ENCODE measurements at regions not wholly inside any gene's neighbourhood (a gene's known extent, or its start where the extent isn't known, plus 50 kb on each side); places are given as distances from the start of the nearest gene placed in this dataset.
"Not testable (repeated sequence)": the region's sequence is repeated elsewhere in the genome, so short reads cannot be mapped to it uniquely, and the experiment has no call there.

- WGBS (ENCODE audit: insufficient coverage): no CpG with 5 or more reads among the region's 1 CpG
- H3K27me3 ChIP-seq (replicated peaks in 1 of 4; ENCODE audit: control extremely low read depth in 1 of 4, control insufficient read depth in 3 of 4, insufficient read depth in 4 of 4, low read length in 3 of 4); intact Hi-C loops (cut with micrococcal nuclease); H4K20me1 ChIP-seq (ENCODE audit: control insufficient read depth, insufficient read depth, low read length, poor library complexity, severe bottlenecking); H3K27ac ChIP-seq (ENCODE audit: low read length in 2 of 2); H3K36me3 ChIP-seq (replicated peaks in 1 of 2; ENCODE audit: control extremely low read depth in 1 of 2, control insufficient read depth in 1 of 2, extremely low read depth in 1 of 2, insufficient read depth in 2 of 2, low read length in 1 of 2); DNase-seq; H3K4me3 ChIP-seq (ENCODE audit: control extremely low read depth in 1 of 5, extremely low read depth in 1 of 5, insufficient read depth in 1 of 5, low read depth in 2 of 5, low read length in 4 of 5); CTCF ChIA-PET; H3K9me3 ChIP-seq (ENCODE audit: control extremely low read depth in 1 of 3, control insufficient read depth in 2 of 3, insufficient read depth in 1 of 3, low read length in 2 of 3); H3K4me1 ChIP-seq (ENCODE audit: control insufficient read depth in 2 of 2, insufficient read depth in 2 of 2, low read length in 2 of 2); H3K9me3 Mint-ChIP-seq (ENCODE audit: insufficient read depth); ATAC-seq (ENCODE audit: low read depth); H3K4me1 Mint-ChIP-seq; H3K9ac ChIP-seq (ENCODE audit: low read length); H3K4me3 Mint-ChIP-seq; H3K4me2 ChIP-seq (replicated peaks; ENCODE audit: low read depth, low read length, poor library complexity, severe bottlenecking); H3K79me2 ChIP-seq (ENCODE audit: control insufficient read depth, insufficient read depth, low read length); POLR2A ChIA-PET; H3K27ac Mint-ChIP-seq; H3K27me3 Mint-ChIP-seq; H2AFZ ChIP-seq (ENCODE audit: insufficient read depth, low read depth, low read length, poor library complexity, severe bottlenecking): not testable (repeated sequence)
Measured at GRCh38 chr18:14239224-14239623, 107.0 kb upstream of the ZNF519 start.

GRCh38 chr18:14236356-14237048, 104.3 kb upstream of the ZNF519 start:
- H3K27ac Mint-ChIP-seq; H3K9me3 Mint-ChIP-seq (ENCODE audit: insufficient read depth); H2AFZ ChIP-seq (ENCODE audit: insufficient read depth, low read depth, low read length, poor library complexity, severe bottlenecking); DNase-seq; H3K27ac ChIP-seq (ENCODE audit: low read length in 2 of 2); H3K4me1 Mint-ChIP-seq; H3K4me3 ChIP-seq (ENCODE audit: control extremely low read depth in 1 of 5, extremely low read depth in 1 of 5, insufficient read depth in 1 of 5, low read depth in 2 of 5, low read length in 4 of 5); intact Hi-C loops (cut with micrococcal nuclease); H3K36me3 ChIP-seq (replicated peaks in 1 of 2; ENCODE audit: control extremely low read depth in 1 of 2, control insufficient read depth in 1 of 2, extremely low read depth in 1 of 2, insufficient read depth in 2 of 2, low read length in 1 of 2); H3K27me3 Mint-ChIP-seq; H4K20me1 ChIP-seq (ENCODE audit: control insufficient read depth, insufficient read depth, low read length, poor library complexity, severe bottlenecking); H3K9me3 ChIP-seq (ENCODE audit: control extremely low read depth in 1 of 3, control insufficient read depth in 2 of 3, insufficient read depth in 1 of 3, low read length in 2 of 3); H3K4me2 ChIP-seq (replicated peaks; ENCODE audit: low read depth, low read length, poor library complexity, severe bottlenecking); POLR2A ChIA-PET; H3K4me1 ChIP-seq (ENCODE audit: control insufficient read depth in 2 of 2, insufficient read depth in 2 of 2, low read length in 2 of 2); H3K79me2 ChIP-seq (ENCODE audit: control insufficient read depth, insufficient read depth, low read length); H3K4me3 Mint-ChIP-seq; H3K27me3 ChIP-seq (replicated peaks in 1 of 4; ENCODE audit: control extremely low read depth in 1 of 4, control insufficient read depth in 3 of 4, insufficient read depth in 4 of 4, low read length in 3 of 4); CTCF ChIA-PET; ATAC-seq (ENCODE audit: low read depth); H3K9ac ChIP-seq (ENCODE audit: low read length): not testable (repeated sequence)
- no CpG with 5 or more reads among the region's 3 CpGs for WGBS (ENCODE audit: insufficient coverage)

DNA sequence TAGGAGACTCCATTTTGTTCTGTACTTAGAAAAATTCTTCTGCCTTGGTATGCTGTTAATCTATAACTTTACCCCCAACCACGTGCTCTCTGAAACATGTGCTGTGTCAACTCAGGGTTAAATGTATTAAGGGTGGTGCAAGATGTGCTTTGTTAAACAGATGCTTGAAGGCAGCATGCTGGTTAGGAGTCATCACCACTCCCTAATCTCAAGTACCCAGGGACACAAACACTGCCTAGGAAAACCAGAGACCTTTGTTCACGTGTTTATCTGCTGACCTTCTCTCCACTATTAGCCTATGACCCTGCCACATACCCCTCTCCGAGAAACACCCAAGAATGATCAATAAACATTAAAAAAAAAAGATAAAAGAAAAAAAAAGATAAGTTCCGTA, 93.0 kb upstream of the ZNF519 start:
- H4K20me1 ChIP-seq (ENCODE audit: control insufficient read depth, insufficient read depth, low read length, poor library complexity, severe bottlenecking); intact Hi-C loops (cut with micrococcal nuclease); H2AFZ ChIP-seq (ENCODE audit: insufficient read depth, low read depth, low read length, poor library complexity, severe bottlenecking); H3K4me3 Mint-ChIP-seq; H3K27ac ChIP-seq (ENCODE audit: low read length in 2 of 2); H3K4me2 ChIP-seq (replicated peaks; ENCODE audit: low read depth, low read length, poor library complexity, severe bottlenecking); DNase-seq; H3K27me3 Mint-ChIP-seq; H3K4me3 ChIP-seq (ENCODE audit: control extremely low read depth in 1 of 5, extremely low read depth in 1 of 5, insufficient read depth in 1 of 5, low read depth in 2 of 5, low read length in 4 of 5); H3K9me3 Mint-ChIP-seq (ENCODE audit: insufficient read depth); H3K36me3 ChIP-seq (replicated peaks in 1 of 2; ENCODE audit: control extremely low read depth in 1 of 2, control insufficient read depth in 1 of 2, extremely low read depth in 1 of 2, insufficient read depth in 2 of 2, low read length in 1 of 2); H3K4me1 ChIP-seq (ENCODE audit: control insufficient read depth in 2 of 2, insufficient read depth in 2 of 2, low read length in 2 of 2); H3K4me1 Mint-ChIP-seq; H3K27me3 ChIP-seq (replicated peaks in 1 of 4; ENCODE audit: control extremely low read depth in 1 of 4, control insufficient read depth in 3 of 4, insufficient read depth in 4 of 4, low read length in 3 of 4); POLR2A ChIA-PET; CTCF ChIA-PET; ATAC-seq (ENCODE audit: low read depth); H3K27ac Mint-ChIP-seq; H3K79me2 ChIP-seq (ENCODE audit: control insufficient read depth, insufficient read depth, low read length); H3K9ac ChIP-seq (ENCODE audit: low read length): not testable (repeated sequence)
- no CpG with 5 or more reads among the region's 4 CpGs for WGBS (ENCODE audit: insufficient coverage)
- peaks cover 0 to 29% (median 0%) of the 10 kb centered on the region in 3 donors for H3K9me3 ChIP-seq (ENCODE audit: control extremely low read depth in 1 of 3, control insufficient read depth in 2 of 3, insufficient read depth in 1 of 3, low read length in 2 of 3)

DNA sequence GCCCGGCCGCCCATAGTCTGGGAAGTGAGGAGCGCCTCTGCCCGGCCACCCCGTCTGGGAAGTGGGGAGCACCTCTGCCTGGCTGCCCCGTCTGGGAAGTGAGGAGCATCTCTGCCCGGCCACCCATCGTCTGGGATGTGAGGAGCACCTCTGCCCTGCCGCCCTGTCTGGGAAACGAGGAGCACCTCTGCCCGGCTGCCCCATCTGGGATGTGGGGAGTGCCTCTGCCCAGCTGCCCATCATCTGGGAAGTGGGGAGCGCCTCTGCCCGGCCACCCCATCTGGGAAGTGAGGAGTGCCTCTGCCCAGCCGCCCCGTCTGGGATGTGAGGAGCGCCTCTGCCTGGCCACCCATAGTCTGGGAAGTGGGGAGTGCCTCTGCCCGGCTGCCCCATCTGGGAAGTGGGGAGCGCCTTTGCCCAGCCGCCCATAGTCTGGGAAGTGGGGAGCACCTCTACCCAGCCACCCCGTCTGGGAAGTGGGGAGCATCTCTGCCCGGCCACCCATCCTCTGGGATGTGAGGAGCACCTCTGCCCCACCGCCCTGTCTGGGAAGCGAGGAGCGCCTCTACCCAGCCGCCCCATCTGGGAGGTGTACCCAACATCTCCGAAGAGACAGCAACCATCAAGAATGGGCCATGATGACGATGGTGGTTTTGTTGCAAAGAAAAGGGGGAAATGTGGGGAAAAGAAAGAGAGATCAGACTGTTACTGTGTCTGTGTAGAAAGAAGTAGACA, 92.5 kb upstream of the ZNF519 start:
- H3K4me1 Mint-ChIP-seq; H3K27ac Mint-ChIP-seq; H3K27me3 Mint-ChIP-seq; H3K4me2 ChIP-seq (replicated peaks; ENCODE audit: low read depth, low read length, poor library complexity, severe bottlenecking); H3K9me3 Mint-ChIP-seq (ENCODE audit: insufficient read depth); H3K27ac ChIP-seq (ENCODE audit: low read length in 2 of 2); H3K4me1 ChIP-seq (ENCODE audit: control insufficient read depth in 2 of 2, insufficient read depth in 2 of 2, low read length in 2 of 2); H3K4me3 ChIP-seq (ENCODE audit: control extremely low read depth in 1 of 5, extremely low read depth in 1 of 5, insufficient read depth in 1 of 5, low read depth in 2 of 5, low read length in 4 of 5); H3K36me3 ChIP-seq (replicated peaks in 1 of 2; ENCODE audit: control extremely low read depth in 1 of 2, control insufficient read depth in 1 of 2, extremely low read depth in 1 of 2, insufficient read depth in 2 of 2, low read length in 1 of 2); DNase-seq; H3K27me3 ChIP-seq (replicated peaks in 1 of 4; ENCODE audit: control extremely low read depth in 1 of 4, control insufficient read depth in 3 of 4, insufficient read depth in 4 of 4, low read length in 3 of 4); H4K20me1 ChIP-seq (ENCODE audit: control insufficient read depth, insufficient read depth, low read length, poor library complexity, severe bottlenecking); H3K79me2 ChIP-seq (ENCODE audit: control insufficient read depth, insufficient read depth, low read length); H3K9ac ChIP-seq (ENCODE audit: low read length); POLR2A ChIA-PET; intact Hi-C loops (cut with micrococcal nuclease); H3K4me3 Mint-ChIP-seq; H2AFZ ChIP-seq (ENCODE audit: insufficient read depth, low read depth, low read length, poor library complexity, severe bottlenecking); ATAC-seq (ENCODE audit: low read depth); CTCF ChIA-PET: not testable (repeated sequence)
- H3K9me3 ChIP-seq (ENCODE audit: control extremely low read depth in 1 of 3, control insufficient read depth in 2 of 3, insufficient read depth in 1 of 3, low read length in 2 of 3): peaks cover 0 to 29% (median 0%) of the 10 kb centered on the region in 3 donors
- WGBS (ENCODE audit: insufficient coverage): 98% methylated on average over 23 of the region's 27 CpGs

All from B cell (primary cell).